ENCODE measurements at regions not wholly inside any gene's neighbourhood (a gene's known extent, or its start where the extent isn't known, plus 50 kb on each side); places are given as distances from the start of the nearest gene placed in this dataset.

- H3K27me3 ChIP-seq (ENCODE audit: control insufficient read depth in 1 of 2, insufficient read depth in 1 of 2, low read length in 2 of 2), result no peaks in the 10 kb centered on the region
- no peak overlapping the region for H2AK5ac ChIP-seq (ENCODE audit: low read length, severe bottlenecking)
- H3K14ac ChIP-seq (ENCODE audit: low read length in 2 of 2), result no peak overlapping the region
- H3K79me1 ChIP-seq (replicated peaks; ENCODE audit: low read length, poor library complexity, severe bottlenecking), result no peaks in the 10 kb centered on the region
- H3K4me2 ChIP-seq (ENCODE audit: low read length, poor library complexity, severe bottlenecking), result no peak overlapping the region
- no peak overlapping the region for H3K4ac ChIP-seq (ENCODE audit: low read depth in 1 of 2, low read length in 2 of 2)
- H3K27ac ChIP-seq (ENCODE audit: low read length, poor library complexity, severe bottlenecking), result no peak overlapping the region
- H3K36me3 ChIP-seq (ENCODE audit: control insufficient read depth in 1 of 2, insufficient read depth in 2 of 2, low read depth in 1 of 2, low read length in 2 of 2), result no peaks in the 10 kb centered on the region
- H4K91ac ChIP-seq (ENCODE audit: low read length), result no peak overlapping the region
- no peak overlapping the region for H2BK120ac ChIP-seq (ENCODE audit: low read depth, low read length)
- no peak overlapping the region for H2AFZ ChIP-seq (ENCODE audit: low read depth, low read length)
- no peak overlapping the region for H2BK5ac ChIP-seq (ENCODE audit: low read depth, low read length, poor library complexity, severe bottlenecking)
- no peak overlapping the region for H4K8ac ChIP-seq (ENCODE audit: low read length)
- H3K18ac ChIP-seq (ENCODE audit: low read depth in 1 of 2, low read length in 2 of 2), result no peak overlapping the region
- no peak overlapping the region for H3K23ac ChIP-seq (ENCODE audit: low read length in 2 of 2)
- no peak overlapping the region for H3K4me3 ChIP-seq (ENCODE audit: insufficient read depth in 1 of 2, low read depth in 1 of 2, low read length in 2 of 2)
- no peak overlapping the region for H3K9ac ChIP-seq (ENCODE audit: low read length)
- peaks cover 3% of the 10 kb centered on the region for H3K9me3 ChIP-seq (ENCODE audit: control insufficient read depth, low read length)
- no peak for DNase-seq
- H2BK15ac ChIP-seq (ENCODE audit: low read depth, poor library complexity, severe bottlenecking), result no peak overlapping the region
- H2BK12ac ChIP-seq (ENCODE audit: low read length in 2 of 2), result no peak overlapping the region
- H3K4me1 ChIP-seq (ENCODE audit: control insufficient read depth, insufficient read depth, low read depth, low read length), result peaks cover 11% of the 10 kb centered on the region
These were observed 517.7 kb upstream of the CLINT1 start for GRCh38 chr5:158376679-158377078.

- no peak overlapping the region for H3K27ac ChIP-seq (ENCODE audit: low read length, poor library complexity, severe bottlenecking)
- no peak overlapping the region for H3K4ac ChIP-seq (ENCODE audit: low read depth in 1 of 2, low read length in 2 of 2)
- H3K4me1 ChIP-seq (ENCODE audit: control insufficient read depth, insufficient read depth, low read depth, low read length), result peaks cover under 1% of the 10 kb centered on the region
- H3K9ac ChIP-seq (ENCODE audit: low read length), result no peak overlapping the region
- no peak overlapping the region for H4K91ac ChIP-seq (ENCODE audit: low read length)
- H3K4me2 ChIP-seq (ENCODE audit: low read length, poor library complexity, severe bottlenecking), result no peak overlapping the region
- H3K23ac ChIP-seq (ENCODE audit: low read length in 2 of 2), result no peak overlapping the region
- no peak overlapping the region for H3K4me3 ChIP-seq (ENCODE audit: insufficient read depth in 1 of 2, low read depth in 1 of 2, low read length in 2 of 2)
- no peaks in the 10 kb centered on the region for H3K36me3 ChIP-seq (ENCODE audit: control insufficient read depth in 1 of 2, insufficient read depth in 2 of 2, low read depth in 1 of 2, low read length in 2 of 2)
- DNase-seq, result no peak
- H2BK15ac ChIP-seq (ENCODE audit: low read depth, poor library complexity, severe bottlenecking), result no peak overlapping the region
- no peak overlapping the region for H3K18ac ChIP-seq (ENCODE audit: low read depth in 1 of 2, low read length in 2 of 2)
- no peaks in the 10 kb centered on the region for H3K79me1 ChIP-seq (replicated peaks; ENCODE audit: low read length, poor library complexity, severe bottlenecking)
- H2BK12ac ChIP-seq (ENCODE audit: low read length in 2 of 2), result no peak overlapping the region
- WGBS, result 56% methylated on average over 1 of the region's 3 CpGs
- no peak overlapping the region for H2BK120ac ChIP-seq (ENCODE audit: low read depth, low read length)
- peaks cover 3% of the 10 kb centered on the region for H3K9me3 ChIP-seq (ENCODE audit: control insufficient read depth, low read length)
- no peak overlapping the region for H3K14ac ChIP-seq (ENCODE audit: low read length in 2 of 2)
- no peak overlapping the region for H2BK5ac ChIP-seq (ENCODE audit: low read depth, low read length, poor library complexity, severe bottlenecking)
- no peak overlapping the region for H2AK5ac ChIP-seq (ENCODE audit: low read length, severe bottlenecking)
- no peaks in the 10 kb centered on the region for H3K27me3 ChIP-seq (ENCODE audit: control insufficient read depth in 1 of 2, insufficient read depth in 1 of 2, low read length in 2 of 2)
- H2AFZ ChIP-seq (ENCODE audit: low read depth, low read length), result no peak overlapping the region
- no peak overlapping the region for H4K8ac ChIP-seq (ENCODE audit: low read length)
These were observed 516.6 kb upstream of the CLINT1 start for GRCh38 chr5:158375531-158375930.

GRCh38 chr5:158373608-158374395 lies 514.9 kb upstream of the CLINT1 start:
- Histone ChIP-seq H3K4ac (ENCODE audit: low read depth in 1 of 2, low read length in 2 of 2) (no peak overlapping the region), H2BK15ac (ENCODE audit: low read depth, poor library complexity, severe bottlenecking) (no peak overlapping the region), H2AK5ac (ENCODE audit: low read length, severe bottlenecking) (no peak overlapping the region), H3K14ac (ENCODE audit: low read length in 2 of 2) (no peak overlapping the region), H3K4me3 (ENCODE audit: insufficient read depth in 1 of 2, low read depth in 1 of 2, low read length in 2 of 2) (no peak overlapping the region), H3K27me3 (ENCODE audit: control insufficient read depth in 1 of 2, insufficient read depth in 1 of 2, low read length in 2 of 2) (no peaks in the 10 kb centered on the region), H3K36me3 (ENCODE audit: control insufficient read depth in 1 of 2, insufficient read depth in 2 of 2, low read depth in 1 of 2, low read length in 2 of 2) (no peaks in the 10 kb centered on the region), H3K79me1 (replicated peaks; ENCODE audit: low read length, poor library complexity, severe bottlenecking) (no peaks in the 10 kb centered on the region), H3K4me1 (ENCODE audit: control insufficient read depth, insufficient read depth, low read depth, low read length) (no peaks in the 10 kb centered on the region), H2BK12ac (ENCODE audit: low read length in 2 of 2) (no peak overlapping the region), H3K9ac (ENCODE audit: low read length) (no peak overlapping the region), H4K91ac (ENCODE audit: low read length) (no peak overlapping the region), H3K4me2 (ENCODE audit: low read length, poor library complexity, severe bottlenecking) (no peak overlapping the region), H3K18ac (ENCODE audit: low read depth in 1 of 2, low read length in 2 of 2) (no peak overlapping the region), H3K23ac (ENCODE audit: low read length in 2 of 2) (no peak overlapping the region), H3K9me3 (ENCODE audit: control insufficient read depth, low read length) (peaks cover 3% of the 10 kb centered on the region), H3K27ac (ENCODE audit: low read length, poor library complexity, severe bottlenecking) (no peak overlapping the region), H2BK5ac (ENCODE audit: low read depth, low read length, poor library complexity, severe bottlenecking) (no peak overlapping the region), H4K8ac (ENCODE audit: low read length) (no peak overlapping the region), H2AFZ (ENCODE audit: low read depth, low read length) (no peak overlapping the region), H2BK120ac (ENCODE audit: low read depth, low read length) (no peak overlapping the region)
- WGBS, result 90% methylated on average over 5 of the region's 6 CpGs
- DNase-seq, result no peak

GRCh38 chr5:158369241-158369640 lies 510.3 kb upstream of the CLINT1 start:
- H3K9me3 ChIP-seq (ENCODE audit: control insufficient read depth, low read length), result no peaks in the 10 kb centered on the region
- H3K27me3 ChIP-seq (ENCODE audit: control insufficient read depth in 1 of 2, insufficient read depth in 1 of 2, low read length in 2 of 2), result no peaks in the 10 kb centered on the region
- H3K9ac ChIP-seq (ENCODE audit: low read length), result no peak overlapping the region
- no peak overlapping the region for H2BK5ac ChIP-seq (ENCODE audit: low read depth, low read length, poor library complexity, severe bottlenecking)
- no peak overlapping the region for H2AK5ac ChIP-seq (ENCODE audit: low read length, severe bottlenecking)
- no peak overlapping the region for H3K18ac ChIP-seq (ENCODE audit: low read depth in 1 of 2, low read length in 2 of 2)
- no peak overlapping the region for H3K23ac ChIP-seq (ENCODE audit: low read length in 2 of 2)
- no peaks in the 10 kb centered on the region for H3K4me1 ChIP-seq (ENCODE audit: control insufficient read depth, insufficient read depth, low read depth, low read length)
- H2BK12ac ChIP-seq (ENCODE audit: low read length in 2 of 2), result no peak overlapping the region
- no peak for DNase-seq
- no peaks in the 10 kb centered on the region for H3K36me3 ChIP-seq (ENCODE audit: control insufficient read depth in 1 of 2, insufficient read depth in 2 of 2, low read depth in 1 of 2, low read length in 2 of 2)
- H3K4me2 ChIP-seq (ENCODE audit: low read length, poor library complexity, severe bottlenecking), result no peak overlapping the region
- H2BK120ac ChIP-seq (ENCODE audit: low read depth, low read length), result no peak overlapping the region
- H2BK15ac ChIP-seq (ENCODE audit: low read depth, poor library complexity, severe bottlenecking), result no peak overlapping the region
- no peak overlapping the region for H4K8ac ChIP-seq (ENCODE audit: low read length)
- H3K27ac ChIP-seq (ENCODE audit: low read length, poor library complexity, severe bottlenecking), result no peak overlapping the region
- 83% methylated on average over 4 of the region's 4 CpGs for whole genome bisulfite sequencing
- H3K79me1 ChIP-seq (replicated peaks; ENCODE audit: low read length, poor library complexity, severe bottlenecking), result no peaks in the 10 kb centered on the region
- H3K4me3 ChIP-seq (ENCODE audit: insufficient read depth in 1 of 2, low read depth in 1 of 2, low read length in 2 of 2), result no peak overlapping the region
- H3K14ac ChIP-seq (ENCODE audit: low read length in 2 of 2), result no peak overlapping the region
- no peak overlapping the region for H2AFZ ChIP-seq (ENCODE audit: low read depth, low read length)
- H3K4ac ChIP-seq (ENCODE audit: low read depth in 1 of 2, low read length in 2 of 2), result no peak overlapping the region
- H4K91ac ChIP-seq (ENCODE audit: low read length), result no peak overlapping the region

All from mesenchymal stem cell (in vitro differentiated cells and primary cell).